Loucy (cell line): ENCODE measurements at regions not wholly inside any gene's neighbourhood (a gene's known extent, or its start where the extent isn't known, plus 50 kb on each side); places are given as distances from the start of the nearest gene placed in this dataset.

Experiments used
- CTCF ChIP-seq: fragments of 200-600 bp; sonication (generic); conservative IDR thresholded peaks from 2 replicates; pipeline ENCODE4 v1.5.1; 2014; ENCODE audit warnings: mild to moderate bottlenecking, antibody characterized with exemption, low read length
- EZH2phosphoT487 ChIP-seq: fragments of 200-600 bp; IDR thresholded peaks from 2 replicates; pipeline ENCODE4 v1.6.1; 2018; ENCODE audit warnings: antibody characterized with exemption, mild to moderate bottlenecking, moderate library complexity, borderline replicate concordance

- no peak for TF ChIP-seq CTCF
- TF ChIP-seq EZH2phosphoT487 = no peak
Measured at GRCh38 chr13:48780713-48781341, 127.1 kb downstream of the CYSLTR2 start.
